Tibial nerve (tissue), 4 donors: ENCODE measurements at regions not wholly inside any gene's neighbourhood (a gene's known extent, or its start where the extent isn't known, plus 50 kb on each side); places are given as distances from the start of the nearest gene placed in this dataset.

Experiments used
- EP300 ChIP-seq, 2 donors: sonication (generic); formaldehyde crosslinking; IDR thresholded peaks; one replicate each; pipeline ENCODE4 v1.6.1; 2017; ENCODE audit warnings: antibody characterized with exemption in 2 of 2, mild to moderate bottlenecking in 1 of 2
- POLR2A ChIP-seq, 2 donors: fragments of 450-650 bp; IDR thresholded peaks; one replicate each; pipeline ENCODE4 v1.6.1; 2017; ENCODE audit warnings: antibody characterized with exemption in 2 of 2, mild to moderate bottlenecking in 2 of 2, moderate library complexity in 2 of 2
- TF ChIP-seq, protein P1 (sequence below), 5 experiments: fragments of 200-600 bp in 3 of 5; fragments of 450-650 bp in 2 of 5; sonication (generic) in 3 of 5; IDR thresholded peaks; one replicate each; pipeline ENCODE4 v1.5.1; 2016 to 2019; ENCODE audit warnings: antibody characterized with exemption in 5 of 5, mild to moderate bottlenecking in 3 of 5, moderate library complexity in 2 of 5

DNA sequence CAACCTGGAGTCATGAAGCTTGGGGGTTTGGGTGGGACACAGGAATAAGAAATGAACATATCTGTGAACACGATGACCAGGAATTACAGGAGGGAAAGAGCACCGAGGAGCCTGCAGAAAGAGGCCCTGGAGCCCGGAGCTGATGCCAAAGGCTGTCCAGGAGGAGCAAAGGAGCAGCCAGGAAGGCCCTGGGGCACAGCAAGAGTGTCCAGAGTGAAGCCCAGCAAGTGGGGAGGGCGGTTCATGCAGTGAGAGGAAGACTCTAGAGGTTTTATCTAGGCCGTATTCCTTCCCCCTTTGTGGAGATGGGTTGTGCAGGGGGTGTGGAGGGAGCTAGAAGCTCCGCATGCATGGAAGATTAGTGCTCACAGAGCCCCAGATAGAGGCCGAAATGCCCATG lies 318.4 kb downstream of the GADD45G start:
- TF ChIP-seq, protein P1, sequence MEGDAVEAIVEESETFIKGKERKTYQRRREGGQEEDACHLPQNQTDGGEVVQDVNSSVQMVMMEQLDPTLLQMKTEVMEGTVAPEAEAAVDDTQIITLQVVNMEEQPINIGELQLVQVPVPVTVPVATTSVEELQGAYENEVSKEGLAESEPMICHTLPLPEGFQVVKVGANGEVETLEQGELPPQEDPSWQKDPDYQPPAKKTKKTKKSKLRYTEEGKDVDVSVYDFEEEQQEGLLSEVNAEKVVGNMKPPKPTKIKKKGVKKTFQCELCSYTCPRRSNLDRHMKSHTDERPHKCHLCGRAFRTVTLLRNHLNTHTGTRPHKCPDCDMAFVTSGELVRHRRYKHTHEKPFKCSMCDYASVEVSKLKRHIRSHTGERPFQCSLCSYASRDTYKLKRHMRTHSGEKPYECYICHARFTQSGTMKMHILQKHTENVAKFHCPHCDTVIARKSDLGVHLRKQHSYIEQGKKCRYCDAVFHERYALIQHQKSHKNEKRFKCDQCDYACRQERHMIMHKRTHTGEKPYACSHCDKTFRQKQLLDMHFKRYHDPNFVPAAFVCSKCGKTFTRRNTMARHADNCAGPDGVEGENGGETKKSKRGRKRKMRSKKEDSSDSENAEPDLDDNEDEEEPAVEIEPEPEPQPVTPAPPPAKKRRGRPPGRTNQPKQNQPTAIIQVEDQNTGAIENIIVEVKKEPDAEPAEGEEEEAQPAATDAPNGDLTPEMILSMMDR (IDR thresholded peaks at IDR 0.05), result no peak
- TF ChIP-seq POLR2A (IDR thresholded peaks at IDR 0.05), result no peak
- no peak for TF ChIP-seq EP300 (IDR thresholded peaks at IDR 0.05)
